ENCODE measurements at regions not wholly inside any gene's neighbourhood (a gene's known extent, or its start where the extent isn't known, plus 50 kb on each side); places are given as distances from the start of the nearest gene placed in this dataset.

- H4K20me1 ChIP-seq (ENCODE audit: insufficient read depth) = no peaks in the 10 kb centered on the region
- no peaks in the 10 kb centered on the region for H3K27me3 ChIP-seq (ENCODE audit: insufficient read depth, low read depth)
- no peaks in the 10 kb centered on the region for H3K36me3 ChIP-seq (ENCODE audit: insufficient read depth)
- no peaks in the 10 kb centered on the region for H3K79me2 ChIP-seq (ENCODE audit: insufficient read depth, low read depth)
- no peak overlapping the region for H2AFZ ChIP-seq (ENCODE audit: low read depth)
- no peak for TF ChIP-seq CTCF (conservative IDR thresholded peaks at IDR 0.05; ENCODE audit: low read depth, low read length)
- no peak overlapping the region for H3K4me2 ChIP-seq
- H3K27ac ChIP-seq = no peak overlapping the region
- H3K9ac ChIP-seq = no peak overlapping the region
- no peak overlapping the region for H3K4me3 ChIP-seq (IDR thresholded peaks at IDR 0.05; ENCODE audit: insufficient read depth, low read depth, low read length)
- no peaks in the 10 kb centered on the region for H3K4me1 ChIP-seq (ENCODE audit: low read depth, poor library complexity, severe bottlenecking)
Measured at GRCh38 chr10:117444497-117445040, 69.3 kb upstream of the PDZD8 start.

DNA sequence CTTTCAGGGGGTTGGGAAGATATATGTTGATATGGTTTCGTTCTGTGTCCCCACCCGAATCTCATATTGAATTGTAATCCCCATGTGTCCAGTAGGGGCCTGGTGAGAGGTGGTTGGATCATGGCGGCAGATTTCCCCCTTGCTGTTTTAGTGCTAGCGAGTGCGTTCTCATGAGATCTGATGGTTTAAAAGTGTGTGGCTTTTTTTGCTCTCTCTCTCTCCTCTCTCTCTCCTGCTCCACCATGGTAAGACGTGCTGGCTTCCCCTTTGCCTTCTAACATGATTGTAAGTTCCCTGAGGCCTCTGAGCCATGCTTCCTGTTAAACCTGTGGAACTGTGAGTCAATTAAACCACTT is 68.4 kb upstream of the PDZD8 start:
- Histone ChIP-seq H3K36me3 (ENCODE audit: insufficient read depth) (no peaks in the 10 kb centered on the region), H4K20me1 (ENCODE audit: insufficient read depth) (no peaks in the 10 kb centered on the region), H3K4me1 (ENCODE audit: low read depth, poor library complexity, severe bottlenecking) (no peaks in the 10 kb centered on the region), H2AFZ (ENCODE audit: low read depth) (no peak overlapping the region; the same call in 1 of the 2 replicates), H3K27me3 (ENCODE audit: insufficient read depth, low read depth) (no peaks in the 10 kb centered on the region), H3K27ac (no peak overlapping the region), H3K9ac (no peak overlapping the region), H3K4me2 (no peak overlapping the region), H3K4me3 (IDR thresholded peaks at IDR 0.05; ENCODE audit: insufficient read depth, low read depth, low read length) (no peak overlapping the region), H3K79me2 (ENCODE audit: insufficient read depth, low read depth) (no peaks in the 10 kb centered on the region)
- TF ChIP-seq CTCF (conservative IDR thresholded peaks at IDR 0.05; ENCODE audit: low read depth, low read length) = no peak

- Histone ChIP-seq H3K36me3 (ENCODE audit: insufficient read depth) (no peaks in the 10 kb centered on the region), H3K79me2 (ENCODE audit: insufficient read depth, low read depth) (no peaks in the 10 kb centered on the region), H2AFZ (ENCODE audit: low read depth) (no peak overlapping the region; the same call in 1 of the 2 replicates), H3K27me3 (ENCODE audit: insufficient read depth, low read depth) (no peaks in the 10 kb centered on the region), H4K20me1 (ENCODE audit: insufficient read depth) (no peaks in the 10 kb centered on the region), H3K9ac (no peak overlapping the region), H3K4me2 (no peak overlapping the region), H3K27ac (no peak overlapping the region), H3K4me1 (ENCODE audit: low read depth, poor library complexity, severe bottlenecking) (no peaks in the 10 kb centered on the region), H3K4me3 (IDR thresholded peaks at IDR 0.05; ENCODE audit: insufficient read depth, low read depth, low read length) (no peak overlapping the region)
- TF ChIP-seq CTCF (conservative IDR thresholded peaks at IDR 0.05; ENCODE audit: low read depth, low read length) = peak; percentile 78
Measured at GRCh38 chr10:117442944-117443685, 67.9 kb upstream of the PDZD8 start.

DNA sequence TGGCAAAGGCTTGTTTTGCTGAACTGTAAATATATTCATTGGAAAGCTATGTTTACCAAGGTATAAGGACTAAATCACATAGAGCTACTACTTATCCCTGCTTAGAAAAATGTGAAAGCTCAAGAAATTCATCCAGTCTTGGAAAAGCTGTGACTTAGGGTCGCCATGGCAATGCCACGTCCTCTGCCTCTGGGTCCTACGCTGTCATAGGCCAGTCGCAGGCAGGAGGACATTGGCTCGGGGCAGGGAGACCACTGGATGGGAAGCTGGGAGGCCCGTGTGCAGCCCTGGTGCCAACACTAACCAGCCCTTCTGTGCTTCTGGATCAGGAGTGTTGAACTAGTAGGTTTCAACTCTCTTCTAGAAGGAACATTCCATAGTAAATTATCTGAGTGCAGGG is 67.3 kb upstream of the PDZD8 start:
- no peak overlapping the region for H3K9ac ChIP-seq
- no peak overlapping the region for H3K4me3 ChIP-seq (IDR thresholded peaks at IDR 0.05; ENCODE audit: insufficient read depth, low read depth, low read length)

More for the DNA sequence above, 67.3 kb upstream of the PDZD8 start:
- no peak overlapping the region for H3K27ac ChIP-seq
- H3K4me1 ChIP-seq (ENCODE audit: low read depth, poor library complexity, severe bottlenecking) = no peaks in the 10 kb centered on the region
- H3K27me3 ChIP-seq (ENCODE audit: insufficient read depth, low read depth) = no peaks in the 10 kb centered on the region
- TF ChIP-seq CTCF (conservative IDR thresholded peaks at IDR 0.05; ENCODE audit: low read depth, low read length) = no peak
- H3K4me2 ChIP-seq = no peak overlapping the region
- no peak overlapping the region for H2AFZ ChIP-seq (ENCODE audit: low read depth)
- H3K36me3 ChIP-seq (ENCODE audit: insufficient read depth) = no peaks in the 10 kb centered on the region
- H3K79me2 ChIP-seq (ENCODE audit: insufficient read depth, low read depth) = no peaks in the 10 kb centered on the region
- H4K20me1 ChIP-seq (ENCODE audit: insufficient read depth) = no peaks in the 10 kb centered on the region
